HL-60 (cell line): ENCODE measurements at regions not wholly inside any gene's neighbourhood (a gene's known extent, or its start where the extent isn't known, plus 50 kb on each side); places are given as distances from the start of the nearest gene placed in this dataset.

Experiments used
- POLR2AphosphoS5 ChIP-seq: IDR thresholded peaks from 2 replicates; pipeline ENCODE4 v1.6.1; 2012; ENCODE audit warnings: low read depth
- TF ChIP-seq, protein P1 (sequence below): IDR thresholded peaks from one replicate; pipeline ENCODE4 v1.5.1; 2011; ENCODE audit warnings: low read length, control low read depth, inconsistent platforms; ENCODE audit not compliant: insufficient read depth

DNA sequence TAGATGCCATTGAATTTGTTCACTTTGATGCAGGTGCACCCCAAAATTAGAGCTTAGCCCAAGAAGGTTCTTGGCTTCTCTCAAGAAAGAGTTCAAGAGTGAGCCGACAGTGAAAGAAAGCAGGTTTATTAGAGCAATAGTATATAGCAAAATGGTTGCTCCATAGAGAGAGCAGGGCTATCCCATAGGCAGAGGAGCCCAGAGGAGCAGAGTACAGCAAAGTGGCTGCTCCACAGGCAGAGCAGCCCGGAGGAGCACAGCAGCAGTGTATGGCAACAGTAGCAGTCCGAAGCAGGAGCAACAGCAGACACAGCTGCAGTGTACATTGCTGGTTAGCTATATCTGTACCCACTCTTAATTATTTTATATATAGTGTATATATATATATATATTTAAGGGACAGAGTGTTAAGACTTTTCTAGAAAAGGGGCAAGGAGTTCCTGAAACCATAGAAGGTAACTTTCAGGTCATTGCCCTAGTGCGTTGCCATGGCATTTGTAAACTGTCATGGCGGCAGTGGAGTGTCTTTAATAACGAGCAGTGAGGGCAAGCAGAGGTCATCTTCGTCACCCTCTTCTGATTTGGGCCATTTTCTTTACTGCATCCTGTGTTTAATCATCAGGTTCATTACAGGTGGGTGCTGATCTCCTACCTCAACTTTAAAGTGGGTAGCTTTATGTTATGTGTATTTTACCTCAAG is 222.7 kb downstream of the CYB561 start:
- no peak for TF ChIP-seq POLR2AphosphoS5
- TF ChIP-seq, protein P1, sequence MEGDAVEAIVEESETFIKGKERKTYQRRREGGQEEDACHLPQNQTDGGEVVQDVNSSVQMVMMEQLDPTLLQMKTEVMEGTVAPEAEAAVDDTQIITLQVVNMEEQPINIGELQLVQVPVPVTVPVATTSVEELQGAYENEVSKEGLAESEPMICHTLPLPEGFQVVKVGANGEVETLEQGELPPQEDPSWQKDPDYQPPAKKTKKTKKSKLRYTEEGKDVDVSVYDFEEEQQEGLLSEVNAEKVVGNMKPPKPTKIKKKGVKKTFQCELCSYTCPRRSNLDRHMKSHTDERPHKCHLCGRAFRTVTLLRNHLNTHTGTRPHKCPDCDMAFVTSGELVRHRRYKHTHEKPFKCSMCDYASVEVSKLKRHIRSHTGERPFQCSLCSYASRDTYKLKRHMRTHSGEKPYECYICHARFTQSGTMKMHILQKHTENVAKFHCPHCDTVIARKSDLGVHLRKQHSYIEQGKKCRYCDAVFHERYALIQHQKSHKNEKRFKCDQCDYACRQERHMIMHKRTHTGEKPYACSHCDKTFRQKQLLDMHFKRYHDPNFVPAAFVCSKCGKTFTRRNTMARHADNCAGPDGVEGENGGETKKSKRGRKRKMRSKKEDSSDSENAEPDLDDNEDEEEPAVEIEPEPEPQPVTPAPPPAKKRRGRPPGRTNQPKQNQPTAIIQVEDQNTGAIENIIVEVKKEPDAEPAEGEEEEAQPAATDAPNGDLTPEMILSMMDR = no peak
